ENCODE measurements at regions not wholly inside any gene's neighbourhood (a gene's known extent, or its start where the extent isn't known, plus 50 kb on each side); places are given as distances from the start of the nearest gene placed in this dataset.

- no peak for DNase-seq
Observed at GRCh38 chr7:32336726-32337125, 153.5 kb downstream of the LSM5 start.

DNA sequence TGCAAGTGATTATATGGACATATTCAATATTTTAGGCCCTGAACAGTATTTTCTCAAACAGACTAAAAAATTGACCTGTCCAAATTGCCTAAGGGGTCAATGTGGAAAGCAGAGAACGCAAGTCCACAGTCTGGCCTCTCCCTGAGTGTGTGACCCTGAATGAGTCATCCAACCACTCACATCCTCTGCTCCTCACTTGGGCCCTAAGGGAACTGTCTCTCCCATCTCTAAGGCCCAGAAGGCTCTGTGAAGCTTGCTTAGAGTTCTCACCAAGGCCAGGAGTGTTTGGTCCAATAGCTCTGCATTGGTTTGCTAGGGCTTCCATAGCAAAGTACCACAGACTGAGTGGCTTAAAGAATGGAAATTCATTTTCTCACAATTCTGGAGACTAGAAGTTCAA lies 155.1 kb downstream of the LSM5 start:
- no peak for DNase-seq

DNA sequence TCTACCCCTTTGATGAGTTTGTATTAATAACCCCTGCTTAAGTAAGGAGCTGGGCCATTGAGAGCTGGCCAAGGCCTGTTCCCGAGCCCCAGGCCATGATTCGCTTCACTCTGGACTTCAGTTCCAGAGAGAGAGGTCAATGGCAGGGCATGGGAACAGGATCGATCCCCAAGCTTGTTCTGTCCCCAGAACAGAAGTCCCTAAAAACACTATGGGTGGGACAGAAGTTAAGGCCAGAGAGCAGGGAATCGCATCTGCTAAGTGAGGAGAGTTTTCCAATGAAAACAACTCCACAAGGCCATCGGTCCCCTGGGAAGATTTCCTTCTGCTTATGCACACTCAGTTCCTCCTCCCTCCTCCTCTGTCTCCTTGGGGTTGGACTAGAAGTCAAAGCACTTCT lies 159.6 kb downstream of the LSM5 start:
- no peak for DNase-seq

- no peak for DNase-seq
Observed at GRCh38 chr7:32326078-32326477, 164.1 kb downstream of the LSM5 start.

- no peak for DNase-seq
Observed at GRCh38 chr7:32323712-32324111, 166.5 kb downstream of the LSM5 start.

- DNase-seq: no peak
Observed at GRCh38 chr7:32319012-32319382, 171.2 kb downstream of the LSM5 start.

GRCh38 chr7:32318300-32319011 lies 171.7 kb downstream of the LSM5 start:
- DNase-seq: no peak

DNA sequence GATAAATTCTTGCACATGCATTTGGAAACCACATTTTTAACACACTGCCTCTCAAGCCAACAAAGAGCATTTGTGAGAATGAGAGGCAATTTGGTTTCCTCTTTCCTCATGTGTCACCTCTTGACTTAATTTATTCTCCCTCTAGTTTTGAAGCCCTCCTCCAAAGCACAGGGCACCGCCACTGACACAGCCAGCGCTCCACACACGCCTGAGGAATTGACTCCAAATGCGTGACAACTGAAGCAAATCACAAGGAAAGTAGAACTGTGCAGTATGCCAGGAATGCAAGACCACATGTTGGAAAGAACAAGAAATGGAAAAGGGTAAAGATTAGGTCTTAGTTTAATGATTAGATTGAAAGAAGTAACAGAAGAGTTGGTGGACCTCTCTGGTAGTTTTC lies 173.3 kb downstream of the LSM5 start:
- DNase-seq: no peak

GRCh38 chr7:32314761-32315160 lies 175.4 kb downstream of the LSM5 start:
- no peak for DNase-seq

GRCh38 chr7:32301427-32301826 lies 188.8 kb downstream of the LSM5 start:
- no peak for DNase-seq

GRCh38 chr7:32299133-32299702 lies 191.0 kb downstream of the LSM5 start:
- no peak for DNase-seq

DNA sequence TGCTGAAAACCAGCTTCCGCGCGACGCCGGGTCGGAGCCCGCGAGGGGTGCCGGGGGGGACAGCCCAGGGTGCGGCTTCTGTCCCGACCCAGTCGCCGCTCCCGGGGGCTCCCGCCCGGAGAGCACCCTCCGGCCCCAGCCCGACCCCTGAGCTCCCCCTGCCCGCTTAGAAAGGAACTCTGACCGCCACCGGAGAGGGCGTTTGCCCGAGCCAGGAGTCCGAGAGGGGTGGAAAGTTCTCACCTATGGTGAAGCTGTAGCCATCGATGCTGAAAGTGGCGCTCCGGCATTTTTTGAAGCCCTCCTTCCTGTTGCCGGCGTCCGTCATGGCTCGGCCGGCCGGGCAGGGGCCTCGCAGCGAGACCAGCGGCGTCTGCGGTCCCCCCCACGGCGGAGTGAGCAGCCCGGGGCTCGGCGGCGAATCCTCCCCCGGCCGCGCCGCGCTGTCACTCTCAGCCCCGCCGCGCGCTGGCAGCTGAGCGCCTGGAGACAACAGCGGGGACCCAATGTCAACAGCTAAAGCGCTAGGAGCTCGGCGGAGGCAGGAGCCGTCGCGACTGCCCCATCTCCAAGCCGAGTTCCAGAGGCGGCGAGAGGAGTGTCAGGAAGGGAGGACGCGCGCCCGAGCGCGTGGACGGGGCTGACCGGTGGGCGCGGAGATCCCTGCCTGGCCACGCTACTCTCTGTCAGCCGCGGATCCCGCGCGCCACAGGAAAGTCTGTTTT lies 191.6 kb downstream of the LSM5 start:
- DNase-seq: no peak

GRCh38 chr7:32293833-32294232 lies 196.3 kb downstream of the LSM5 start:
- DNase-seq: no peak

GRCh38 chr7:32289651-32290414 lies 200.3 kb downstream of the LSM5 start:
- DNase-seq: no peak

GRCh38 chr7:32285698-32286097 lies 204.5 kb downstream of the LSM5 start:
- no peak for DNase-seq

DNA sequence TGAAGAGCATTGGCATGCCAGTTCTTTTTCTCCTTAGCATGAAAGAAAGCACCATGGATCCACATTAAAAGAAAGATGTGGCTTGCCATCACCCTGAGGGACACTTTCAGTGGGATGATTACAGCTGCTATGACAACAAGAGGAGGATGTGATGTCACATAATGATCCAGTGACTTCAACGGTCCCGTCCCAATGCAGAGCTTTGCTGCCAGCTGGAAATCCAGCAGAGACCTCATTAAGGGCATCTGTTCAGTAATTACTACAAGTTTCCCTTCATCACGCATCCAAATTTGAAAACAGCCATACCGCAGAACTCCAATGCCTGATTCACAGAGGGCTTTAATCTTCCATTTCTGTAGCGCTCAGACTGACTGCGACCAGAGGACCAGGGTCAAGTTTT lies 206.6 kb downstream of the LSM5 start:
- no peak for DNase-seq

DNA sequence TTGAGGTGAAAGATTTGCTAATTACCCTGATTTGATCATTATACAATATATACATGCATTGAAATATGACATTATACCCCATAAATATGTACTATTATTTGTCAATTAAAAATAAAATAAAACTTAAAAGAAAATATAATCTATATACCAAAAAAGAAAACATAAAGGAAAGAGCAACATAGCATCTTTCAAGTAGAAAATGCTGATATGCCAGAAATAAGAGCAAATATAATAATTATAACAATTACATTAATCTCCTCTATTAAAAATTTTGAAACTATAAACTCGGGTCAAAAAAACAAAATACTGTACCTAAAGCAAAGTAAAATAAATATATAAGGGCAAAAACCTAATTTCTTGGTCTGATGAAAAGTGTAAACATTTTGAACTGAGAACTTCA lies 209.3 kb upstream of the PDE1C start:
- DNase-seq: no peak

DNA sequence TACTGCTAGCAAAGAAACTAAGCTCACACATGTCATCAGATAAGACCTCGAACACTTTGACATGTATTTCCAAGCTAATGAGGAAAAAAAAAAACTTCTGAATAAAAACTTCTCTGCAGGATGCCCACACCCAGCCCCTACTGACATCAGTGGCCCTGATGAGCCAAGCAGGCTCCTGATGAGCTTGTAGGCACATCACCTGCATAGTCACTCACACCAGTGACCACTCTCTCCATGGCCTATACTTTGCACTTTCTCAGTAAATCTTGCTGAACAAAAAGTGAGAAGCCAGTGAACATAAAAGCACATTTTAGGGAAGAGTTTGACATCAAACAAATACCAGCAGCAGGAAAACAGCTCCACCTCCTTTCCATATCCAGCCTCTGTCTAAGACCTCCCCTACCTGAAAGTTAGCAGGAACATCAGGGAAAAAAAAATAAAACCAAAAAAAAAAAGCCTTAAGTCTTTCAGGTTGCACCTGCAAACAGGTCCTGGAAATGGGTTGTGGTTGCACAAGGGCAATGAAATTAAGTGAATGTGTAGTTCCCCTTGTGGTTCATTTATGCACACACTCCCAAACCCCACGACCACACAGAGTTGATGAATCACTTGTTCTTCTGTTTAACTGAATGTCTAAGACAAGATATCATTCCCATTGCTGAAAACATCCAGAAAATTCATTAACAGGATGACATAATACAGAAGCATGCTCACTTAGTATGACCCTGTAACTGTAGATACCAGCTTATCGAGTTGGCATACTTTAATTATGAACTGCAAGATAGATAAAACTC lies 205.2 kb upstream of the PDE1C start:
- no peak for DNase-seq

DNA sequence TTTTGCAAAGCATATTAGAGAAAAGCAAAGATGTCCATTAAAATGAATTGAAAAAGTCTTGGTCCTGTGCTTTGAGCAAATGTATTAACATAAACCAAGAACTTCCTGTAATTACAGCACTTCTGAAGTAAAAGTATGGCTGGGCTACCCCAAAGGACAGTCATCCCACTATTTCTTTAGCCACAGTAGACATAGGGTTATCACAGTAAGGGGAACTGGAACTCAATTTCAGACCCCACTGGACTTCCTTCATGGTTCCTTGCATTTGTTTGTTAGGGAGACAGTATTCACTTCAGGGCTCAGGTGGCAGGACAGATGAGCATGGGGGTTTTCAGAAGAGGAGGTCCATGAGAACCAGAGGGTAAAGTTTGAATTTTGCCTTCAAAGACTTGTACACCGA lies 203.1 kb upstream of the PDE1C start:
- DNase-seq: no peak

GRCh38 chr7:32266932-32267475 lies 196.8 kb upstream of the PDE1C start:
- DNase-seq: no peak

DNA sequence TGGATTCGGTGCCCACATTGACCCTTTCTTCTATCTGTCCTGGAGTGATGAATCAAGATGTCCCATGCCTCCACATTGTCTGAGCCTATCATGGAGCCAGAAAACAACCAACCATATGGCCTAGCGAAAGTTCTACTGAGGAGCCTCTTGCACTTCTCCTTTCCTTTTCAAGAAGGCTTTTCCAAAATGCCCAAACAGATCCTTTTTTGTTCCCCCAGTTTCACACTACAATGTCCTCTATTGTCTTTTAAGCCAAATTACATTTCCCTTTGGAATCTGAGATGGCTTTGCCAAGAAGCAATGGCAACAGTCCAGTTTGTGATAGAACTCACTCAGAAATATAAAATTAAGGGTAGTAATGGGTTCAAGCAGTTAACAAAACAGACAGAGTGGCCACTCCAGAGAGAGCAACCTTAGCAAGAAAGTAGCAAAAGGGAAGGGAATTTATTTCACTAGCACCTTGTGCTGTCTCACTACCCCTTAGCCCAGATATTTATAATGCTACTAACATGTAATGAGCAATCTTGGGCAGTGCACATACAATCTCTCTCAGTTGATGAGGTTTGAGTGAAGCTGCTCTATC lies 194.6 kb upstream of the PDE1C start:
- DNase-seq: no peak

- no peak for DNase-seq
Observed at GRCh38 chr7:32263611-32264010, 193.4 kb upstream of the PDE1C start.
